GM12891 (cell line): ENCODE measurements at regions not wholly inside any gene's neighbourhood (a gene's known extent, or its start where the extent isn't known, plus 50 kb on each side); places are given as distances from the start of the nearest gene placed in this dataset.

ENCODE experiments used
- POLR2A ChIP-seq: IDR thresholded peaks from 2 replicates; pipeline ENCODE4 v1.6.1; 2011; ENCODE audit warnings: low read depth, low read length, control low read depth
- POLR2AphosphoS5 ChIP-seq: IDR thresholded peaks from 2 replicates; pipeline ENCODE4 v1.6.1; 2011; ENCODE audit warnings: low read depth, low read length, control low read depth
- TAF1 ChIP-seq: IDR thresholded peaks from 2 replicates; pipeline ENCODE4 v1.6.1; 2011; ENCODE audit warnings: low read depth, low read length, control low read depth

DNA sequence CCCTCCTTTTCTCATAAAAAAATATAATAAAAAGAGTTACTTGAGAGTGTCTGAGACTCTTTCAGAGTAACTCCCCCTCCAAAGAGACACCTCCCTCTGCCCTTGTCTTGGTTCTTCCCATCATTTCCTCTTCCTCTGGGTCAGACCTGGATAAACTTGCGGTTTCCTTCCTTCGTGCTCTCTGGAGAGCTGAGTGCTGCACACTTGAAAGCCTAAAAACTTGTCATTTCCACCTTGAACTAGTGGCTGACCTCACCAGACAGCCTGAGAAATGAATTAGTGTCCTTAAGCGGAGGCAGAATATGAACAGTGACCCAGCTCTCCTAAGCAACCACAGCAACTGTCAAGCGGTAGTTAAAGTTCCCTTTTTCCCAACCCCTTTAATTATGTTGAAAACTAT, 88.4 kb upstream of the PROX1 start:
- TF ChIP-seq POLR2A (no peak), POLR2AphosphoS5 (no peak), TAF1 (no peak)
